ENCODE measurements at regions not wholly inside any gene's neighbourhood (a gene's known extent, or its start where the extent isn't known, plus 50 kb on each side); places are given as distances from the start of the nearest gene placed in this dataset.
"Not testable (repeated sequence)": the region's sequence is repeated elsewhere in the genome, so short reads cannot be mapped to it uniquely, and the experiment has no call there.

DNA sequence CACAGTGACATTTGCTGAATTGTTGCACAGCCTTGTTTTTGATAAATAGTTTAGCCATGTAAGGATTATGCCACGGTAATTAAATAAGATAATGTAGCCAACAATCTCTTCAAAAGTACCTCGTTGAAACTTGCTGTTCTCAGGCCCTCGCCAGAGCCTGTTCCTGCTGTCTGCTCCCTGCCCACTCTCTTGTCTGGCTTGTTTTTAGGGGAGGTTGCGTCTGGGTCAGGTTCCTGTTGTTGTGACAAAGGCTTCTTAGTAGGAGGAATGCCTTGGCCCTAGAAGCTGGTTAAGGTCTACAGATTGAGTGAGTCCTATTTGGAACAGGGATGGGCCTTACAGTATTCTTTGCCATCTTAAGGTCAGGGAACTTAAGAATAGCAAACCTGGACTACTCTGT, 294.0 kb upstream of the NOTCH2NLA start:
- not testable (repeated sequence) for H4K20me1 ChIP-seq (ENCODE audit: insufficient read depth); H3K36me3 ChIP-seq (ENCODE audit: insufficient read depth); H3K4me3 ChIP-seq (IDR thresholded peaks at IDR 0.05; ENCODE audit: insufficient read depth, low read depth, low read length); H3K79me2 ChIP-seq (ENCODE audit: insufficient read depth, low read depth); H3K4me2 ChIP-seq; H3K27me3 ChIP-seq (ENCODE audit: insufficient read depth, low read depth); H3K27ac ChIP-seq; H3K9ac ChIP-seq; H2AFZ ChIP-seq (ENCODE audit: low read depth); H3K4me1 ChIP-seq (ENCODE audit: low read depth, poor library complexity, severe bottlenecking)

DNA sequence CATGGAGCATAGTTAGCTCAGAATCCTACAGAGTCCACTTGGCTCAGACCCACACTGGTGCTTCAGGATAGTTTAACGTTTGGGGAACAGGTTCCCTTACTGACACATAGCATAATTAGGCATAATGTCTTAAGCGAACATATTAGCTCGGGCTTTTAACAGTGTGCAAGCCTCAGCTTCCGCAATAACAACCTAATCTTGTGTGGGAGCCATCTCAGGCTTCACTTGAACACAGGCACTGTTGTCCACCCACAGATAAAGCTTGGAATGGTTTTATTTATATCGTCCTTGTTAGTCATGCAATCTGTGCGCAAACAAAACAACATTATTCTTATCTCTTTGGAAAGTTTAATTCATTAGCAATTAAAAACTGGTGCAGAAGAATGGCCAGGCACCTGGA, 293.5 kb upstream of the NOTCH2NLA start:
- not testable (repeated sequence) for H4K20me1 ChIP-seq (ENCODE audit: insufficient read depth); H3K79me2 ChIP-seq (ENCODE audit: insufficient read depth, low read depth); H2AFZ ChIP-seq (ENCODE audit: low read depth); H3K36me3 ChIP-seq (ENCODE audit: insufficient read depth); H3K4me3 ChIP-seq (IDR thresholded peaks at IDR 0.05; ENCODE audit: insufficient read depth, low read depth, low read length); H3K27me3 ChIP-seq (ENCODE audit: insufficient read depth, low read depth); H3K4me2 ChIP-seq; H3K27ac ChIP-seq; H3K4me1 ChIP-seq (ENCODE audit: low read depth, poor library complexity, severe bottlenecking); H3K9ac ChIP-seq

DNA sequence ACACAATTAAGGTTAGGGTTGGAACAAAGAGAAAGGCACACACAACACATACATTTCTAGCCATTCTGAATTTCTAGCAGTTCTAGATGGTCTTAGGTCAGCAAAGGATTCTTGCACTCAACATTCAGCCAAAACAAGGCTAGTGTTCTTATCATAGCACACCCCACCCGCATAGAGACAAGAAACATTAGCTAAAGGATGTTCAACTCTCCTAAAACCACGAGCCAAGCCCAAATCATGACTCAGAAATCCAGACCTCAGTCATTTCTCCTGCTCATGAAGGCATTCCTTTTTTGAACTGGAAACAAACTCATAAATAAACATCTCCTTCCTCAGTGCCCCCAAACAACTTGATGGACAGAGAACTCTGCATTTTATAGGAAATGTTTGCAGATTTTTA, 293.0 kb upstream of the NOTCH2NLA start:
- not testable (repeated sequence) for H3K4me1 ChIP-seq (ENCODE audit: low read depth, poor library complexity, severe bottlenecking); H3K79me2 ChIP-seq (ENCODE audit: insufficient read depth, low read depth)

DNA sequence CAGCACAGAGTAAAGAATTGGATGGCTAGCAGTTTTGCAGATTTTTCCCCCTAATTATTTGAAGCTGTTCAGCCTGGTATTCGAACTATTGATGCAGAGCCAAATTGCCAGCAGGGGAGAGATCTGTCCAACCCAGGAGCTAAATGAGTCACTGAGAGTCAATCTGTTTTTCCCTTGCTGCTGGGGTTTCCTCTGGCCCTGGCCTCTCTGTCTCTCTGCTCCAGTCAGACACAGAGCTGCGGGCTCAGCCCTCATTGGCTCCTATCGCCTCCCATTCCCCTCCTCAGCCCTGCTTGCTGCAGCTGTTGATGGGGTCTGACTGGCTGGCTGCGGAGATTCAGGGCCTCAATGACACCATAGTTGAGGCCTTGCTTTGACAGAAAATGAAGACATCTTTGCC, 284.9 kb upstream of the NOTCH2NLA start:
- not testable (repeated sequence) for H3K9ac ChIP-seq; H3K79me2 ChIP-seq (ENCODE audit: insufficient read depth, low read depth); H3K4me2 ChIP-seq; H3K4me1 ChIP-seq (ENCODE audit: low read depth, poor library complexity, severe bottlenecking); H3K27ac ChIP-seq; H3K27me3 ChIP-seq (ENCODE audit: insufficient read depth, low read depth); H2AFZ ChIP-seq (ENCODE audit: low read depth); H3K36me3 ChIP-seq (ENCODE audit: insufficient read depth); H4K20me1 ChIP-seq (ENCODE audit: insufficient read depth); H3K4me3 ChIP-seq (IDR thresholded peaks at IDR 0.05; ENCODE audit: insufficient read depth, low read depth, low read length)

More for the DNA sequence above, 293.0 kb upstream of the NOTCH2NLA start:
- H2AFZ ChIP-seq (ENCODE audit: low read depth); H3K27ac ChIP-seq; H3K36me3 ChIP-seq (ENCODE audit: insufficient read depth); H4K20me1 ChIP-seq (ENCODE audit: insufficient read depth); H3K9ac ChIP-seq; H3K4me3 ChIP-seq (IDR thresholded peaks at IDR 0.05; ENCODE audit: insufficient read depth, low read depth, low read length); H3K27me3 ChIP-seq (ENCODE audit: insufficient read depth, low read depth); H3K4me2 ChIP-seq: not testable (repeated sequence)

DNA sequence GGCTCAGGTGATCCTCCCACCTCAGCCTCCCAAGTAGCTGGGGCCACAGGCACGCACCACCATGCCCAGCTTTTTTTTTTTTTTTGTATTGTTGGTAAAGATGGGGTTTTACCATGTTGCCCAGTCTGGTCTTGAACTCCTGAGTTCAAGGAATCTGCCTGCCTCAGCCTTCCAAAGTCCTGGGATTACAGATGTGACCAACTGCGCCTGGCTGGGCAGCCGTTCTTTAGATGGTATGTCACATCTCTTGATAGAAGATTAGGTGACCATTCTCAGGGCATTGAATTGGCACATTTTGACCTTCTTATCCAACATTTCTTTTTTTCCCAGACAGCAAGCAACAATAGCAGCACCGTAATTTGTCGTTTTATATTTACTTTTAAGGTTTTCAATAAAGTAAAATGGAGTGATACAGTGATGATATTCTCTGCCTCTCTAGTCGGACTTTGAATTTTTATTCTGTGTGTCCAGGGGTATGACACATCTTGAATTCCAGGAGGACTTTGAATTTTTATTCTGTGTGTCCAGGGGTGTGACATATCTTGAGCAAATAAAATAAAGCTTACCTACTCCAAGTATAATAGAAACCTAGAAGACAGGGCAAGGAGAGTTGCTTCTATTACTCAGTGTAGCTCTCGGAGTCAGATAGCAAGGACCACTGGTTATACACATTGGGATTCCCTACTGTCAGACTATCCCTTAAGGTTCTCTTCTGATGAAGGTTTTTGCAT, 282.4 kb upstream of the NOTCH2NLA start:
- H3K4me2 ChIP-seq; H2AFZ ChIP-seq (ENCODE audit: low read depth); H3K4me3 ChIP-seq (IDR thresholded peaks at IDR 0.05; ENCODE audit: insufficient read depth, low read depth, low read length); H3K4me1 ChIP-seq (ENCODE audit: low read depth, poor library complexity, severe bottlenecking); H3K9ac ChIP-seq; H3K27me3 ChIP-seq (ENCODE audit: insufficient read depth, low read depth); H3K36me3 ChIP-seq (ENCODE audit: insufficient read depth); H4K20me1 ChIP-seq (ENCODE audit: insufficient read depth); H3K27ac ChIP-seq; H3K79me2 ChIP-seq (ENCODE audit: insufficient read depth, low read depth): not testable (repeated sequence)

DNA sequence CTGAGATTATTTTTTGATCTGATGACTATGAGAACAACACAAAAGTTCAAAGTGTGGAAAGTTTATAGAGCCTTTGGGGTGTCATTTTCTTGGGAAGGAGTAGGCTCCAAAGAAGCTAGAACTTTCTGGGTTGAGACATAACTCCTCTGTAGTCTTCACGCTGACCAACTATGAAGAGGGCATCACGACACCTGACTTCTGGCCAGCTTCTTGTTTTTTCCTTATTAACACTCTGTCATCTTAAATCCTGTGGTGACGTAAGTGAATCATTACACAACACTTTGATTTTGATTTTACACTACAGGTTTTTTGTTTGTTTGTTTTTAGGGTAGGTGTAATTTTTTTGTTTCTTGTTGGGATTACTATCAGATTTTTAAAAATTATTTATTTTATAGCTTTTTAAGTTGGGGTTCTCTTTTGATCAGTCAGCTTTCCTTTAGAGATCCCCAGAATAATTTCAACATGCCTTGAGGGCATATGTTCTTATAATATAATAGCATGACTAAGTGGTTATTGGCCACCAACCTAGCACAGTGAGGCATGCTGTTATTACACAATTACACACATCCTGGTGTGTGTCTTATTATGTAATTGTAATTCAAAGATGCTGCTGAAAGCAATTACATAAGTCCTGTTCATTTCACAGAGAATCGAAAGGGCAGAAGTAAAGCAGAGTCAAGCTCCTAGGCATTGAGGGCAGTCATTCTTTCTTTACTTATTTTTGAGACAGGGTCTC, 281.6 kb upstream of the NOTCH2NLA start:
- H3K27ac ChIP-seq; H3K79me2 ChIP-seq (ENCODE audit: insufficient read depth, low read depth); H3K4me2 ChIP-seq; H3K4me1 ChIP-seq (ENCODE audit: low read depth, poor library complexity, severe bottlenecking); H2AFZ ChIP-seq (ENCODE audit: low read depth); H3K36me3 ChIP-seq (ENCODE audit: insufficient read depth); H4K20me1 ChIP-seq (ENCODE audit: insufficient read depth); H3K9ac ChIP-seq; H3K27me3 ChIP-seq (ENCODE audit: insufficient read depth, low read depth); H3K4me3 ChIP-seq (IDR thresholded peaks at IDR 0.05; ENCODE audit: insufficient read depth, low read depth, low read length): not testable (repeated sequence)

DNA sequence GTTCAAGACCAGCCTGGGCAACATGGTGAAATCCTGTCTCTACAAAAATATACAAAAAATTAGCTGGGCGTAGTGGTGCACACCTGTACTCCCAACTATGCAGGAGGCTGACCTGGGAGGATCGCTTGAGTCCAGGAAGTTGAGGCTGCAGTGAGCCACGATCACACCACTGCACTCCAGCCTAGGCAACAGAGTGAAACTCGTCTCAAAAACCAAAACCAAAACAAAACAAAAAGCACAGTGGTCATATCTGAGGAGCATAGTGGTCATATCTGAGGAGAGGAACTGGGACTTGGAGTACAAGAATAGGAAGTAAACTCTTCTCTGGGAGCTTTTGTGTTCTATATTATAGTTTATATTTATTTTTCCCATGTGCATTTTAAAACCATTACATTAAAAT, 275.3 kb upstream of the NOTCH2NLA start:
- H4K20me1 ChIP-seq (ENCODE audit: insufficient read depth); H2AFZ ChIP-seq (ENCODE audit: low read depth); H3K36me3 ChIP-seq (ENCODE audit: insufficient read depth); H3K4me1 ChIP-seq (ENCODE audit: low read depth, poor library complexity, severe bottlenecking); H3K9ac ChIP-seq; H3K4me2 ChIP-seq; H3K79me2 ChIP-seq (ENCODE audit: insufficient read depth, low read depth); H3K27ac ChIP-seq; H3K27me3 ChIP-seq (ENCODE audit: insufficient read depth, low read depth); H3K4me3 ChIP-seq (IDR thresholded peaks at IDR 0.05; ENCODE audit: insufficient read depth, low read depth, low read length): not testable (repeated sequence)

DNA sequence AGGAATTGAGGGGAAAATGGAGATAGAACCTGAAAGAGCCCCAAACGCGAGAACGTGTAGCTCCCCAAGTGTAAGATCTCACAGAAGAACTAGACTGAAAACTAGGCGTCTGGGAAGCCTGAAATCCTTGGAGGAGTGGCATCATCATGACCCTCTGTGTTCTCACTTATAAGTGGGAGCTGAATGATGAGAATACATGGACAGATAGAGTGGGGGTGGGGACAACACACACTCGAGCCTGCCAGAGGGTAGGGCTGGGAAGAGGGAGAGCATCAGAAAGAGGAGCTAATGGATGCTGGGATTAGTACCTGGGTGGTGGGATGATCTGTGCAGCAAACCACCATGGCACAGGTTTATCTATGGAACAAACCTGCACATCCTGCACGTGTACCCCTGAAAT, 258.7 kb upstream of the NOTCH2NLA start:
- not testable (repeated sequence) for H2AFZ ChIP-seq (ENCODE audit: low read depth); H3K9ac ChIP-seq; H3K4me3 ChIP-seq (IDR thresholded peaks at IDR 0.05; ENCODE audit: insufficient read depth, low read depth, low read length); H3K36me3 ChIP-seq (ENCODE audit: insufficient read depth); H4K20me1 ChIP-seq (ENCODE audit: insufficient read depth); H3K4me1 ChIP-seq (ENCODE audit: low read depth, poor library complexity, severe bottlenecking); H3K79me2 ChIP-seq (ENCODE audit: insufficient read depth, low read depth); H3K27me3 ChIP-seq (ENCODE audit: insufficient read depth, low read depth); H3K27ac ChIP-seq; H3K4me2 ChIP-seq

DNA sequence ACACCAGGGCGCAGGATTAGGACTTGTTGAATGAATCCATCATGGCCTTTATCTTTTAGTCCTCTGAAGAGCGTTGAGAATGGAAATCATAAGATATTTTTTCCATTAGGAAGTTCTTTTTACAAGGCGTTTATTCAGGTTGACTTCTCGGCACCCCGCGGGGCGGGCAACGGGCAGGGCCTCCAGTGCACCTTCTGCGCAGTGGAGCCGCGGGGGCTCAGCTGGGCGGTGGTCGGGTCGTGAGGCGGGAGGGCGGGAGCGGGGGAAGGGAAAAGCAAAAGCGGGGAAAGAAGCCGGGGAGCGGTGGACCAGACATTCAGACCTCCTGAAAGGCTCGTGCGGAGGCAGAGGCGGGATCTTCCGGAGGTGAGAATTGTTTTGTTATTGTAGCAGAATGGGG, 258.3 kb upstream of the NOTCH2NLA start:
- H3K9ac ChIP-seq; H3K79me2 ChIP-seq (ENCODE audit: insufficient read depth, low read depth); H3K27ac ChIP-seq; H4K20me1 ChIP-seq (ENCODE audit: insufficient read depth); H3K4me2 ChIP-seq; H3K4me1 ChIP-seq (ENCODE audit: low read depth, poor library complexity, severe bottlenecking); H3K27me3 ChIP-seq (ENCODE audit: insufficient read depth, low read depth); H2AFZ ChIP-seq (ENCODE audit: low read depth); H3K4me3 ChIP-seq (IDR thresholded peaks at IDR 0.05; ENCODE audit: insufficient read depth, low read depth, low read length); H3K36me3 ChIP-seq (ENCODE audit: insufficient read depth): not testable (repeated sequence)

DNA sequence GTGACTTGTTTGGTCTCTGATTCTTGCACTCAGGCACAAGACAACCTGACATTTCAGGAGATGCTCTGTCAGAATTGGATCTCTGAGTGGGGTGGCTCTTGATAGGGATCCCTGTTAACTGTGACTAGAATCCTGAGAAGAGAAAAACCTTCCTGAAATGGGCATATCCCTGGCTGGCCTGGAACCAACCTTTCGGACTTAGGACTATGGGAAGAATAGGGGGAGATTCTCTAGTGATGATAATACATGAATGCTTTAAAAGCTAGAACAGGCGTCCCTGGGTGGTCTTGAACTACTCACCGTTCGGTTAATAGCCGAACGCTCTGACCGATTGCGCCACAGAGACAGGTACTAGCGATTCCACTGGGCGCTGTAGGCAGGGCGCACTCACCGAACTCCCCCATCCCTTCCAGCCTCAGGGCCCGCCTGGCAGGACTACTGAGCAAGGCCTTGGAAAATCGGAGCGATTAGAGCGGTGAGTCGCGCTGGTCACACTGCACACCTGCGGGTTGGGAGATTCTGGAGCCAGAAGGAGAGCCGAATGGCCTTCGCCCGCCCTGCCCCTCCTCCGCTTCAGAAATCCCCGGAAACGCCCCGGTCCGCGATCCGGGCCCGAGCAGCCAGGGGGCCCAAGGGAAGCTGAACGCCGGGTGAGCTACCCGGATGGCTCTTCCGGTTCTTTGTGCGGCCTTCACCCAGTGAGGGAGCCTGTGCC, 257.6 kb upstream of the NOTCH2NLA start:
- not testable (repeated sequence) for H3K27ac ChIP-seq; H3K4me2 ChIP-seq; H3K4me3 ChIP-seq (IDR thresholded peaks at IDR 0.05; ENCODE audit: insufficient read depth, low read depth, low read length); H3K27me3 ChIP-seq (ENCODE audit: insufficient read depth, low read depth); H4K20me1 ChIP-seq (ENCODE audit: insufficient read depth); H3K79me2 ChIP-seq (ENCODE audit: insufficient read depth, low read depth); H3K9ac ChIP-seq; H3K4me1 ChIP-seq (ENCODE audit: low read depth, poor library complexity, severe bottlenecking); H2AFZ ChIP-seq (ENCODE audit: low read depth); H3K36me3 ChIP-seq (ENCODE audit: insufficient read depth)

Data from KMS-11 (cell line).